ENCODE measurements at regions not wholly inside any gene's neighbourhood (a gene's known extent, or its start where the extent isn't known, plus 50 kb on each side); places are given as distances from the start of the nearest gene placed in this dataset.

DNA sequence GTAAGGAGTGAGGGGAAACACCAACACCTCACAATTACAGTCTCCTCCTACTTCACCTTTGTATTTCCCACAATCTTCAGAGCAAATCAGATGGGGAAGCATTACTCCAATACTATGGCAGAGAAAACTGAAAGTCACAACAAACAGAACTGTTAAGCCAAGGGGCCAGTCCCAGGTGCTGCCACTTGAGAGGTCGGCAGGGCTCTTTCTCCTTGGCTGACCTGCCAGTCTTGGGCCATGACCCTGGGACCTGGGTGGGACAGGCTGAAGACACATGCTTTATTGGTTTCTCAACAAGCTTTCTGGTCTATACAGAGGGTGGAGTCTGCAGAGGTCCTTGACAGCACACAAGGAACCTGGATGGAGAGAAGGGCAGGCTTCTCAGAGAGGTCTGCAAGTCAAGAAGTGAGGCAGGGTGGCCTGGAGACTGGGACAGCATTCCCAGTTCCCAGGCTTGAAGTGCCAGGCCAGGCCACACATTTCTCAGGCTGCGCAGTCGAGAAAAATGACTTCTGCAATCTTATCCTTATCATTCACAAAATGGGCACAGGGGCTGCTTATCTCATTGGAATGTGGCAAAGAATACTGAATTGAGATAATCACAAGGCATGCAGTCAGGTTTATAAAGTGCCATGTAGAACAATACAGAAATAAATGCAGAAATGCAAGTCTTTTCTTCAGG is 301.0 kb downstream of the CXCL12 start:
- Histone ChIP-seq H3K4me3 (ENCODE audit: low read length) (no peak overlapping the region), H3K9me3 (ENCODE audit: control insufficient read depth, low read length) (no peaks in the 10 kb centered on the region), H3K36me3 (ENCODE audit: control insufficient read depth, insufficient read depth, low read length) (no peaks in the 10 kb centered on the region), H3K9ac (ENCODE audit: low read length) (no peak overlapping the region), H3K4me1 (ENCODE audit: control insufficient read depth, insufficient read depth, low read length) (no peaks in the 10 kb centered on the region), H3K27me3 (ENCODE audit: control insufficient read depth, insufficient read depth, low read length) (no peaks in the 10 kb centered on the region)

DNA sequence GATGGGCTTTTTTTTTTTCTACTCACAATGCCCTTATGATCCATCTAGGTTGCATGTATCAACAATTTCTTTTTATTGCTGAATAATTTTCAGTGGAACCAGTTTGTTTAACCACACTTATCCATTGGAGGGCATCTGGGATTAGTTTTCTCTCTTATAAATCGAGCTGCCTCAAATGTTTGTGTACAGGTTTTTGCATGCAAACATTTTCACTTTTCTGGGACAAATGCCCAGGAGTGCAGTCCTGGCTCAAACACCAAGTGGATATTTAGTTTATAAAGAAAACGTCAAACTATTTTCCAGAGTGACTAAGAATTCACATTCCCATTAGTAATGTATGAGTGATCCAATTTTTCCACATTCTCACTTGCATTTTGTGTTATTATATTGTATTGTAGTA is 313.4 kb downstream of the CXCL12 start:
- Histone ChIP-seq H3K27me3 (ENCODE audit: control insufficient read depth, insufficient read depth, low read length) (no peaks in the 10 kb centered on the region), H3K9ac (ENCODE audit: low read length) (no peak overlapping the region), H3K4me3 (ENCODE audit: low read length) (no peak overlapping the region), H3K9me3 (ENCODE audit: control insufficient read depth, low read length) (no peaks in the 10 kb centered on the region), H3K36me3 (ENCODE audit: control insufficient read depth, insufficient read depth, low read length) (no peaks in the 10 kb centered on the region), H3K4me1 (ENCODE audit: control insufficient read depth, insufficient read depth, low read length) (no peaks in the 10 kb centered on the region)

DNA sequence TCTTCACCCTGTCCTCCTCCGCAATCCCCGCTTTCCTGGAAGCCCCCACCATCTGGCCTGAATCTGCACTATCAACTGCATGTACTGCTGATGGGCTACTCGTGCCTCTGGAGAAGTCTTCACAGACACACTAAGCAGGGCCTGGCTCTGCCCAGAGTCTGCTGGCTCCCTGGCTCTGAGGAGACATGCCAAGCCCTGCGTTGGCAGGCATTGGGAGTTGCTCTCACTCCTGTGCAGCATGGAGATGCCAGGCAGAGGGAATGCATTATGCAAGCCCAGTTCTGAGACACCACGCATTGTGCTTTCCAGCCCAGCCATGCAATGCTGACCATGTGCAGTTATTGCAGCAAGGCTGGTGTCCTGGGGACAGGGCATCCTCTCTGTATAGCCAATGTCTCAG is 314.6 kb downstream of the CXCL12 start:
- H3K27me3 ChIP-seq (ENCODE audit: control insufficient read depth, insufficient read depth, low read length), result no peaks in the 10 kb centered on the region
- H3K4me3 ChIP-seq (ENCODE audit: low read length), result no peak overlapping the region
- H3K9me3 ChIP-seq (ENCODE audit: control insufficient read depth, low read length), result no peaks in the 10 kb centered on the region
- H3K36me3 ChIP-seq (ENCODE audit: control insufficient read depth, insufficient read depth, low read length), result no peaks in the 10 kb centered on the region
- no peak overlapping the region for H3K9ac ChIP-seq (ENCODE audit: low read length)
- no peaks in the 10 kb centered on the region for H3K4me1 ChIP-seq (ENCODE audit: control insufficient read depth, insufficient read depth, low read length)

DNA sequence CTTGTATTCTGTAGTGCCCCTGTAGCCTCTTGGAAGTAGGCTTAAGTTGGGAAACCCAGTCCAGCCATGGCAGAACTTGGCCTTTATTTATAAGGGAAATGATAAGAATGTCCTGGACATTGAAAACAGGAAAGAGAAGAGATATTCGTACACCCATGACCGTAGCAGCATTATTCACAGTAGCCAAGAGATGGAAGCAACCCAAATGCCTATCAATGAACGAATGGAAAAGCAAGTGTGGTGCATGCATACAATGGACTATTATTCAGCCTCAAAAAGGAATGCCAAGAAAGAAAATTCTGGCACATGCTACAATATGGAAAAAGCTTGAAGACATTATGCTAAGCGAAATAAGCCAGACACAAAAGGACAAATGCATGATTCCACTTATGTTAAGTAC is 315.3 kb downstream of the CXCL12 start:
- H3K9me3 ChIP-seq (ENCODE audit: control insufficient read depth, low read length), result no peaks in the 10 kb centered on the region
- no peak overlapping the region for H3K9ac ChIP-seq (ENCODE audit: low read length)
- H3K4me1 ChIP-seq (ENCODE audit: control insufficient read depth, insufficient read depth, low read length), result no peaks in the 10 kb centered on the region
- no peak overlapping the region for H3K4me3 ChIP-seq (ENCODE audit: low read length)
- no peaks in the 10 kb centered on the region for H3K27me3 ChIP-seq (ENCODE audit: control insufficient read depth, insufficient read depth, low read length)
- H3K36me3 ChIP-seq (ENCODE audit: control insufficient read depth, insufficient read depth, low read length), result no peaks in the 10 kb centered on the region

DNA sequence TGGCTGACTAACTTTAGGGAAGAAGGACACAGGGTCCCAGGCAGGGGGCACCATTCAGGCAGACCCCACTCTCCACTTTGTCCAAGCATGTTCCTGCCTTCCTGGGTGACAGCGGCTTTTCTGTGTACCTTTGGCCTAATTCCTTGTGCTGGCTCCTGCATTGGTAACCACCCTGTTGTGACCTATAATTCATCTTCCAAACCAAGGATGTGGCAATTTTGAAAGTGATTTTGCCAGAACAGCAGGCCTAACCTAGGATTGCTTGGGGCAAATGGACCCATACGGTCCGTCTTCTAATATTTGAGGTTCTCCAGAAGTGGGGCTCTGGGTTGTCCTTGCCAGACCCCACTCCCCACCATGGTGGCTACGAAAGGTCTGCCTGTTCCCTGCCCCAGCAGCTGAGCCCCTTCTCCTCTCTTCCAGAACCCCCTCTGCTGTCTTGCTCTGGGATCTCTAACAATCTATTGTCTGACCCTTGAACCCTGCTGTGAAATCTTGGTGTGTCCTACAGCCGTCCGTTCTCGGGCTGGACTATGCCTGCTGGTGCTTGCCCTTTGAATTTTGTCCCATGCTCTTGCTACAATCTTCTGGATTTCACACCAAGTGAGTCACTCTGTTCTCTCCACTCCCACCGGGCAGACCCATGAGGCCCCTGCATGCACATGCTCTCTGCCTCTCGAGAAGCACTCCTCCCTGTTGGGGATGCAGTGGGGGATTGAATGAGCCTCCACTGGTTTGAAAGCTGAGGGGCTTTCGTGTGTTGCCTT is 316.0 kb downstream of the CXCL12 start:
- Histone ChIP-seq H3K4me1 (ENCODE audit: control insufficient read depth, insufficient read depth, low read length) (no peaks in the 10 kb centered on the region), H3K4me3 (ENCODE audit: low read length) (no peak overlapping the region), H3K9me3 (ENCODE audit: control insufficient read depth, low read length) (no peaks in the 10 kb centered on the region), H3K9ac (ENCODE audit: low read length) (no peak overlapping the region), H3K27me3 (ENCODE audit: control insufficient read depth, insufficient read depth, low read length) (no peaks in the 10 kb centered on the region), H3K36me3 (ENCODE audit: control insufficient read depth, insufficient read depth, low read length) (no peaks in the 10 kb centered on the region)

DNA sequence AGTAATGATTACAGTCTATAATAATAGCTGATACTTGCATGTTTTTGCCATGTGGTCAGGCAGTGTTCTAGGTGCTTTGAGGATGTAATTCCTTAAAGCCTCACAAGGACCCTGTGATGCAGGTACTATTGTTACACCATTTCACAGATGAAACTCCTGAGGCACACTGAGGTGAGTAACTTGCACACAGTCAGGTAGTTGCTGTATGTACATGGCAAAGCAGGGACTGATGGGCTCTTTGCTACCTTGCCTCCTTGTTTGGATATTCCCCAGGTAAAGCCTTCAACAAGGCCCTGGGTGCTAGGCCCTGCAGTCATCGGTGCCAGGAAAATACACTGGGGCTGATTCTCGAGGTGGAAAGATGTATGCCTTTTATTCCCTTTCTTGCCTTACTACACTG is 317.5 kb downstream of the CXCL12 start:
- Histone ChIP-seq H3K4me3 (ENCODE audit: low read length) (no peak overlapping the region), H3K9me3 (ENCODE audit: control insufficient read depth, low read length) (no peaks in the 10 kb centered on the region), H3K4me1 (ENCODE audit: control insufficient read depth, insufficient read depth, low read length) (no peaks in the 10 kb centered on the region), H3K9ac (ENCODE audit: low read length) (no peak overlapping the region), H3K36me3 (ENCODE audit: control insufficient read depth, insufficient read depth, low read length) (no peaks in the 10 kb centered on the region), H3K27me3 (ENCODE audit: control insufficient read depth, insufficient read depth, low read length) (no peaks in the 10 kb centered on the region)

DNA sequence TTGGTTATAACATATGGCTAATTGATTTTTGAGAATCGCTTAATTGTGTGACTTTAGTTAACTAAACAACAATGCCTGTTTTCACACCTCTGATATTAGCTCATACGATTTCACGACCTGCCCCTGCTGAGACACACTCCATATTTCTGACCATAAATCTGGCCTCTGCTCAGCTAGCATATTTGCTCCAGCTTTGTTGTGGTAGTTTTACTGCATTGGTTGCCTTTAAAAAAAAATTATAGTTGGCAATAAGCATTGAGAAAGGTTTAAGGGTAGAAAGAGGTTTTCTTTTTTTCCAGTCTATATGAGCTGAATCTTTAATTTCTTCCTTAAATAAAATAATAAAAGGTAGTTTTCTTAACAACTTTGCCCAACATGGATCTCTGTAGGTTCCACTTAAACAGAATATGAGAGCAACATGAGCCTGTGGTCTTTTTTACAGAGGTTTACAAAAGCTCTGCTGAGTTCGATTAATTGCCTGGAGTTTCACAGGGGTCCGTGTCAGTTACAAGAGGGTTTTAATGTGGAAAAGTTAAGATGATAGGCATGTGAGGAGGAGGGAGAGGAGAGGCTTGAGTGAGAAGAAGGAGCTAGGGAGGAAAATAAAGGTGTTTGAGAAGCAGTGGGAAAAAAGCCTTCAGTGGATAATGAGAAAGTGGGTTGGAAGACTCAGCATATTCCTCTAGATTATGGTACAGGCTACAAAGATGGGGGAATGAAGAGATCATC is 318.2 kb downstream of the CXCL12 start:
- Histone ChIP-seq H3K9ac (ENCODE audit: low read length) (no peak overlapping the region), H3K36me3 (ENCODE audit: control insufficient read depth, insufficient read depth, low read length) (no peaks in the 10 kb centered on the region), H3K4me3 (ENCODE audit: low read length) (no peak overlapping the region), H3K9me3 (ENCODE audit: control insufficient read depth, low read length) (no peaks in the 10 kb centered on the region), H3K27me3 (ENCODE audit: control insufficient read depth, insufficient read depth, low read length) (no peaks in the 10 kb centered on the region), H3K4me1 (ENCODE audit: control insufficient read depth, insufficient read depth, low read length) (no peaks in the 10 kb centered on the region)

DNA sequence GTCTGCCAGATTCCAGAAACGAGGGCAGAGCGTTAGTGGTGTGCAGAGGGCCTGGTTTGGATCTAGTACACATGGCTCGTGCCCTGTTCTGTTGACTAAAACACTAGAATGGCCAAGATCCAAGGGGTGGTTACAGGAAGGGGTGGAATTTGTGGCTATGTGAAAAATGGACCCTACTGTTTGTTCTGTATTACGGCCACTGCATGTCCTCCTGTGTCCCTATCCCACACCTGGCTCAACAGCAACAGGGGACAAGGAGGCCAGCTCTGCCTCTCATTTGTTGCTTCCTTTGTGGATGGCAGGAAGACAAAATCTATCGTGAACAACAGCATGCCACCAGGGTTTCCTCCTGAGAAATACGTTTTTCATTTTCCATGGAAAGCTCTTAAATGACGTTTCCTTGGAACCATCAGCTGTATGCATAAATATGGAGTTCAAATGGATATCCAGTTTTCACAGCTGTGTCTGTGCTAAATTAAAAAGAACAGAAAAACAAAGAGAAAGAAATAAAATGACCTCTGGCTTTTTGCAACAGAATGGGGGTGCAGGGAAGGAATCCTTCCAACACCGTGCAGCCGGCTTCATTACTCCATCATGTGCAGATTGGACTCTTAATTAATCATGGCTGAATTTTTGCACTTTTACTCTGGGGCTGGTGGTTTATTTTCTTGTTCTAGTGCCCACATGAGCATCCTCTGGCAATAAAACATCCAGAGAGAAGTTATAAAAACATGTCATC is 318.9 kb downstream of the CXCL12 start:
- Histone ChIP-seq H3K4me3 (ENCODE audit: low read length) (no peak overlapping the region), H3K27me3 (ENCODE audit: control insufficient read depth, insufficient read depth, low read length) (no peaks in the 10 kb centered on the region), H3K36me3 (ENCODE audit: control insufficient read depth, insufficient read depth, low read length) (no peaks in the 10 kb centered on the region), H3K9me3 (ENCODE audit: control insufficient read depth, low read length) (no peaks in the 10 kb centered on the region), H3K4me1 (ENCODE audit: control insufficient read depth, insufficient read depth, low read length) (no peaks in the 10 kb centered on the region), H3K9ac (ENCODE audit: low read length) (no peak overlapping the region)

DNA sequence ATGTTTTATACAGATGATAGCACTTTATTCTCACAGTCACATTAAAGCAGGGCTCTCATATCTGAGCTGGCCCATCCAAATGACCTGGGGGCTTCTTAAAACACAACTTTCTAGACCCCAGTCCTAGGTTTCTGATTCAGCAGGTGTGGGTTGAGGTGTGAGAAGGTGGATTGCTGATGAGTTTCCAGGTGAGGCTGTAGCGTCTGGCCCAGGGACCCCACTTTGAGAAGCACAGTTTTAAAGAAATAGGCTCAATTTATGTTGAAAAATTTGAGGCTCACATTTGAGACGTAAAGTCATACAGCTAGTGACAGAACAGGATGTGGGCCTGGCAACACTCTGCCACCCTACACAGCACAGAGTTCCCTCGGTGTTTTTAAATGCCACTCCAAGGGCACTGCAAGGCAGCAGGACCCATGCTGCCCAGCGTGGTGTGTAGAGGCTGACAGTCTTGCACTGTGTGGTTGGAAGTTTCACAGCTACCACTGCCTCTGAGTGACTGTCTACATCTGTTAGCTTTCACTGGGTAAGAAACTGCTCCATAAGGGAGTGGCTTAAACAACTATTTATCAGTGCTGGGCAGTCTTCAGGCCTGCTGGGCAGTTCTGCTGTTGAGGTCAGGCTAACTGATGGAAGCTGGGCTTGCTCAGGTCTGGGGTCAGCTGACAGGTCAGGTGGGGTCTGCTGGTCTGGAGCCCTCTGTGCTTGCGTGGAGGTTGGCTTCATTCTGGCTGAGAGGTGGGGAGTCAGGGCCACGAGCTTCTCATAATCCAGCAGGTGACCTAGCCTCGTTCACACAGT is 319.7 kb downstream of the CXCL12 start:
- Histone ChIP-seq H3K9ac (ENCODE audit: low read length) (no peak overlapping the region), H3K9me3 (ENCODE audit: control insufficient read depth, low read length) (no peaks in the 10 kb centered on the region), H3K36me3 (ENCODE audit: control insufficient read depth, insufficient read depth, low read length) (no peaks in the 10 kb centered on the region), H3K4me3 (ENCODE audit: low read length) (no peak overlapping the region), H3K27me3 (ENCODE audit: control insufficient read depth, insufficient read depth, low read length) (no peaks in the 10 kb centered on the region), H3K4me1 (ENCODE audit: control insufficient read depth, insufficient read depth, low read length) (no peaks in the 10 kb centered on the region)

DNA sequence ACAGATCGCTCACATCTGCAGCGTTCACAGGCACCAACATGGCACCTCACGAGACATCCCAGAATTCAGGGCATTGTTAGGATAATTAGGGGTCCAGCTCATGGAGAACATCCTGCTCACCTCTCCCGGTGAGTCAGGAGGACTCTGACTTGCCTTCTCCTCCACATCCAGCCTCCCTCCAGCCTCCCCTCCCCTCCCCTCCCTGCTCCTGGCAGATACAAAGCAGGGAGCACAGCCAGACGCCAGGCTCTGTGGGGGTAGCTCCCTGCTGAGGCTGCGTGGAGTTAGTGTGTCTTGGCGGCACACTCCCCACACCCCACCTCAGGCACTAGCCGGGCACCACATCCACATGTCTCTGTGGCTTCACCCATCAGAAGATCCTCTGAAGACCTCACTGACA is 320.6 kb downstream of the CXCL12 start:
- Histone ChIP-seq H3K4me1 (ENCODE audit: control insufficient read depth, insufficient read depth, low read length) (no peaks in the 10 kb centered on the region), H3K36me3 (ENCODE audit: control insufficient read depth, insufficient read depth, low read length) (no peaks in the 10 kb centered on the region), H3K27me3 (ENCODE audit: control insufficient read depth, insufficient read depth, low read length) (no peaks in the 10 kb centered on the region), H3K9me3 (ENCODE audit: control insufficient read depth, low read length) (no peaks in the 10 kb centered on the region), H3K9ac (ENCODE audit: low read length) (no peak overlapping the region), H3K4me3 (ENCODE audit: low read length) (no peak overlapping the region)

DNA sequence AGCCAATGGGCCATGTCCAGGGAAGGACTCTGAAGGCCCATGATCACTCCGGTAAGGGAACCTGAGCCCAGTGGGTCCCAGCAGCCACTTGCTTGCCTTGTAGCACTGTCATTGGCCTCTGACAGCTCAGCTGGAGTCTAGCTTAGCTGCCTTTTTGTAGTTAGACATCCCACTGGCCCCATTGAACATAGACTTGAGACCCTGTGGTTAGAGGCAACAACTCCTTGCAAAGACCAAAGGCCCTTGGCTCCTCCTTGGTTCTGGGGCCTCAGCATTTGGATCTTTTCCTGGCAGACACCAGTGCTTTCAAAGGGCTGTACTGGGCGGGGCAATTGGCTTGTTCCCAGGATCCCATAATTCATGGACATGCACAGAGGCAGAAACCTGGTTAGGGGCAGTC is 321.2 kb downstream of the CXCL12 start:
- H3K27me3 ChIP-seq (ENCODE audit: control insufficient read depth, insufficient read depth, low read length), result no peaks in the 10 kb centered on the region
- no peaks in the 10 kb centered on the region for H3K9me3 ChIP-seq (ENCODE audit: control insufficient read depth, low read length)
- H3K4me1 ChIP-seq (ENCODE audit: control insufficient read depth, insufficient read depth, low read length), result no peaks in the 10 kb centered on the region
- H3K36me3 ChIP-seq (ENCODE audit: control insufficient read depth, insufficient read depth, low read length), result no peaks in the 10 kb centered on the region
- no peak overlapping the region for H3K9ac ChIP-seq (ENCODE audit: low read length)
- no peak overlapping the region for H3K4me3 ChIP-seq (ENCODE audit: low read length)

All from mucosa of stomach (tissue), 1 donor.